NOMO-1 treated with DMSO at 0.1 percent for 48 hours (cell line): ENCODE measurements at regions not wholly inside any gene's neighbourhood (a gene's known extent, or its start where the extent isn't known, plus 50 kb on each side); places are given as distances from the start of the nearest gene placed in this dataset.
"Not testable (repeated sequence)": the region's sequence is repeated elsewhere in the genome, so short reads cannot be mapped to it uniquely, and the experiment has no call there.

Experiments used
- DNase-seq: peaks from one replicate; lab custom pipeline; 2025; ENCODE audit not compliant: unreplicated experiment; lab: John Stamatoyannopoulos, UW

GRCh38 chr2:40690036-40690435, 238.1 kb upstream of the SLC8A1 start:
- DNase-seq = no peak

- no peak for DNase-seq
Observed at GRCh38 chr2:40690525-40690924, 238.6 kb upstream of the SLC8A1 start.

DNA sequence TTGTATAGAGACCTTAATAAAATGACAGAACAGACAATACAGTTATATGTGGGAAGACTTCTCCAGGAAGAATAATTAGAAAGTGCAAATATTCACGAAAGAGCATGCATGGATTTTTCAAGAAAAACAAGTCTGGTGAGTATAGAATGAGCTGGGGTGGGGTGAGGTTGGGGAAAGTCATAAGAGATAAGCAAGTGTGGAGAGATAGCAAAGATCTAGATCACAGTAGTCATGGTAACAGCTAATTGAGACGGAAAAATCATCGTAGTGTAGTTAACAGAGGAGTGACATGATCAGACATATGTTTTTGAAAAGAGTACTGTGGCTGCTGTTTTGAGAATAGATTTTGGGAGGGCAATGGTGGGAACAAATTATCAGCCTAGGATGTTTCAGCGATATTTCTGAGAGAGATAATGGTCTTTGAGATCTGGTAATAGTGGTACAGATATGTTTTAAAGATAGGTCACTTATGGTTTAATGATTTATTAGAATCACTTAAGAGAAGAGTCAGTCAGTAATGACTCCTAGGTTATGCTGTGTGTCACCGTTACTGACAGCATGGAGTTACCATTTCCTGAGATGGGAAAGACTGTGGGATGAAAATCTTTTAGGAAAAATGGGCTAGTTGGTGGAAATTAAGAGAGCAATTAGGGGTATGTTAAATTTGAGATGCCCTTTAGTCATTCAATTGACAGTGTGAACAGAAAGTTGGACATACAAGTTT, 248.5 kb upstream of the SLC8A1 start:
- DNase-seq = no peak

DNA sequence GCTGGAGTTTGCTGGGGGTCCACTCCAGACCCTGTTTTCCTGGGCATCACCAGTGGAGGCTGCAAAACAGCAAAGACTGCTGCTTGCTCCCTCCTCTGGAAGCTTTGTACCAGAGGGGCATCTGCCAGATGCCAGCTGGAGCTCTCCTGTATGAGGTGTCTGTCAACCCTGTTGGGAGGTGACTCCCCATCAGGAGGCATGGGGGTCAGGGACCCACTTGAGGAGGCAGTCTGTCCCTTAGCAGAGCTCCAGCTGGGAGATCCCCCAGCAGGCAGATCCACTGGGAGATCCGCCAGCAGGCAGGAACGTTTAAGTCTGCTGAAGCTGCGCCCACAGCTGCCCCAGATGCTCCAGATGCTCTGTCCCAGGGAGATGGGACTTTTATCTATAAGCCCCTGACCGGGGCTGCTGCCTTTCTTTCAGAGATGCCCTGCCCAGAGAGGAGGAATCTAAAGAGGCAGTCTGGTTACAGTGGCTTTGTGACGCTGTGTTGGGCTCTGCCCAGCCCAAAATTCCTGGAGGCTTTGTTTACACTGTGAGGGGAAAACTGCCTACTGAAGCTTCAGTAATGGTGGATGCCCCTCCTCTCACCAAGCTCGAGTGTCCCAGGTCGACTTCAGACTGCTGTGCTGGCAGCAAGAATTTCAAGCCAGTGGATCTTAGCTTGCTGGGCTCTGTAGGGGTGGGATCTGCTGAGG, 260.5 kb upstream of the SLC8A1 start:
- not testable (repeated sequence) for DNase-seq

DNA sequence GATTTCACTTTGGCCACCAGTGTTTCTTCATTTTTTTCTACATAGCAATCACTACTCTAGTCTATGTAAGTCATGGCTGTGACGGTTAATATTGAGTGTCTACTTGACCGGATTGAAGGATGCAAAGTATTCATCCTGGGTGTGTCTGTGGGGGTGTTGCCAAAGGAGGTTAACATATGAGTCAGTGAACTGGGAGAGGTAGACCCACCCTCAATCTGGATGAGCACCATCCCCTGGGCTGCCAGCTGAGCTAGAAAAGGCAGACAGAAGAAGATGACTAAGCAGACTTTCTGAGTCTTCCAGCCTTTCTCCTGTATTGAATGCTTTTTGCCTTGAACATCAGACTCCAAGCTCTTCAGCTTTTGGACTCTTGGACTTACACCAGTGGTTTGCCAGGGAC, 265.0 kb upstream of the SLC8A1 start:
- DNase-seq = no peak

DNA sequence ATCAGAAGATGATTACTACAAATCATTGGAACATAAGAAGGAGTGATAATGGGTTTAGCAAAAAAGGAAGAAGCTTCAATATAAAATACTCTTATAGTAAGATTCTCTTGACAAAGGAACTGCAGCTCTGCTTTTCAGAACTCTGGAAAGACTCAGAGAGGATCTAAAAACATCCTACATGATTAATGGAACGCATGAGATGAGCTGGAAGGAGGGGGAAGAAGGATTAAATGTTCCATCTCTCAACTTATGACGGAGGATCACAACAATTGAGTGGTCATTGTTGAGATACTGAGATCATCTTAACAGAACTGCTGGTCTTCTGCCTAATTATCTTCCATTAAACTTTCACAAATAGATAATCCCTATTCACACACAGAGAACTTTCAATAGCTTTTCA, 267.5 kb upstream of the SLC8A1 start:
- DNase-seq = no peak

DNA sequence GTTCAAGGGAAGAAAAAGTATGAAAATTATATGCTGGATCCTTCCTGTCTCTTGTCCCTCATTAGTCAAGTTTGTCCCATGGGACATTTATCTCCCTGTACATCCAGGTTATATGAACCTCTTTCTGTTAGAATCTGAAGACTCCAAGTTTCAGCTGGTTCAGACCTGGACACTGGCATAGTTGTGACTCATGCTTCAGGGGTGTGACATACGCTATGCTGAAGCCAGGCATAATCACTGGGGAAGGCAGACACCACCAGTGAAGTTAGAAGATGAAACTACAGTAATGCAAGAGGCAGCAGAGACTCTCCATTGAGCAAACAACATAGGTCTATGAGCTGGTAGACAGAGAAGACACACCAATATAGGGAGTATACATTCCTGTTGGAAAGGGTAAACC, 269.7 kb upstream of the SLC8A1 start:
- no peak for DNase-seq

DNA sequence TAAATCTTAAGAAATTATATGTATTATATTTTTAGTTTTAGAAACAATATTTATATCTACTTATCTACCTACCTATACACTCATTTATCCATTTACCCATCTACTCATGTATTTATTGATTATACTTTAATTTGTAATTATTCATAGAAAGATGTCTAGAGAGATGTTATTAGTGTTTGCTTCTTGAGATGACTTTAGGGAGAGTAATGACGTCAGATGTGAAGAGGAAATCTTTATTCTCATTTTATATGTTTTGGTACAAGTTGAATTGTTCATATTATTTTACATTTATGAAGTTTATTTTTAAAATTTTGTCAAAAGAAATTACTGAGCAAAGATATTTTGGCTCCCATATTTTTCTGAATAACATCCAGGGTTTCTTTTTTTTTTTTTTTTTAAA, 271.3 kb upstream of the SLC8A1 start:
- no peak for DNase-seq

DNA sequence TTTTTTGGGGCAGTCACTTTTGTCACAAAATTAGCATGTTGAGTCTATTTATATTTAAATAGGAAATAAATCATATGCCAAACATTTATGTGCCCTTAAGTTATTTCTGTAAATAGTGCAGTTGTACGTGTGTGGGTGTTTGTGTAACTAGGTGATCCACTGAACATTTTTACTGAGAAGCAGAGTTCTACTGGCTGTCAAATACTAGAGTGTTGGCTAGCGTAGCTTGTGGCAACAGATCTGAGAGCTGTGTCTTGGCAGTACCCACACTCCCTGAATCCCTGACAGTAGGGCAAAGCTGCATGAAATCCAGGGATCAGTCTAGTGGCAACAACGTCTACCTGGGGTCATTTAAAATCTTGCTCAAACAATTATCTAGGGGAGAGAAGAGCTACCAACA, 273.1 kb upstream of the SLC8A1 start:
- DNase-seq = no peak

- DNase-seq = no peak
Observed at GRCh38 chr2:40725950-40726349, 274.1 kb upstream of the SLC8A1 start.

GRCh38 chr2:40734797-40735196, 282.9 kb upstream of the SLC8A1 start:
- no peak for DNase-seq

DNA sequence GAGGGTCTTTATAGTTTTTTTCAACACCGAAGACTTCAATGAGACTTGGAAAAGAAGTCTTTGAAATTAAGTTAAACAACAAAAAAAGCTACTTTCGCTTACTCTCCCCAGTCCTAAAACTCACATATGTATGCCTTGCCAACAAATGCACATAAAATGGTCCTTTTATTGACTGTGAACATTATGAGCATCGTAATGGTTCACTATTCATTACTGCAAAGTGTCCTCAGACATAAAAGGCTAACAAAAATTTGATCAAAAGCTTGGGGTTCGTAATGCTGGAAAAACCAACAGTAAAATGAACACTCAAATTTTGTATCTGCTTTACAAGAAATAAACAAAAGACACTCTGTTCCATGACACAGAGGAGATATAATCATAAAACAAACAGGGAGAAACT, 285.3 kb upstream of the SLC8A1 start:
- DNase-seq = no peak

DNA sequence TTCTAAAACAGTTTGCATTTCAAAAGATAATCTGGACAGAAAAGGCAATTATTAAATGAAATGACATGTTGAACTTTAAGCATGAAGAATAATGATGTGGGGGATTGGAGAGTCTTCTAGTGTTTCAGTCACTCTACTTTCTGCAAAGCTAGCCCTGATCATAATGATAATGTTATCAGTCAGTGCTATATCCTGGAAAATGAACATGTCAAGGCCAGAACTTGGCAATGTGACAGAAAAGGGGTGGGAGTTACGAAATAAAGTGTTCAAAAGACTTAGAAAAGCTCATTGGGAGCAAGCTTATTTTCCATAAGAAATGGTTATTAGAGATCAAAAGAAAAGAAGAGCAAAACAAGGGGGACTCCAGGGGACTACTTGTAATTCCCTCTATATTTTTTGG, 288.5 kb upstream of the SLC8A1 start:
- no peak for DNase-seq

DNA sequence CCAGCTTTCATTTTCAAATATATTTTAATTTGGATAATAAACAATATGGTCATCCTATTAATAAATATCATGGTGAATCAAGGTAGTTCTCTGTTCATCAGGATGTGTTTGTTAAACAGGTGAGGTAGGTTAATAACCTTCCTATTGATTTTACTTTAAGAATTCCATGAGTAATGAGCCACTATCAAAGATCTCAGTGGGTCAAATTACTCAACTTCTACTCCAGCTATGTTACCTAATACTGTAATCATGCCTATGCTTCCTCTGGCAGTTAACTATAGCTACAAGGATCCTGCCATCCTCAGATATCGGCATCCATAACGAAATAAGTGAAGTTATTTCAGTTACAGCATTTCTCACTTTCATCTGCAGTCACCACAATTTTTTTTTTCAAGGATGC, 289.6 kb upstream of the SLC8A1 start:
- DNase-seq = no peak

DNA sequence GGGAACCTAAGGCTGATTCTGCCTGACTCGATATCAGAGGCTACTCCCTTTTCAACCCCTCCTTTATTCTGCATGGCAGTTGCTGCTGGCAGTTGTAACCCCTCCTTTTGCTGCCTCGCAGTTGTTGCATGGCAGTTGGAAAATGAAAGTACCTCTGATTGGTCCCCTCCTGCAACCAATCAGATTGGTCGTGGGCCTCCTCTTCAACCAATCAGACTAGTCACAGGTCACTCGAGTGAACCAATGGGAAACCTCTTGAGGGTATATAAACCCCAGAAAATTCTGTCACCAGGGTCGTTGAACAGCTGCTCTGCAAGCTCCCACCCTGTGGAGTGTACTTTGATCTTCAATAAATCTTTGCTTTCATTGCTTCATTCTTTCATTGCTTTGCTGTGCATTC, 294.3 kb upstream of the SLC8A1 start:
- DNase-seq = no peak

- peak; percentile 50 for DNase-seq
Observed at GRCh38 chr2:40751981-40752380, 300.1 kb upstream of the SLC8A1 start.

DNA sequence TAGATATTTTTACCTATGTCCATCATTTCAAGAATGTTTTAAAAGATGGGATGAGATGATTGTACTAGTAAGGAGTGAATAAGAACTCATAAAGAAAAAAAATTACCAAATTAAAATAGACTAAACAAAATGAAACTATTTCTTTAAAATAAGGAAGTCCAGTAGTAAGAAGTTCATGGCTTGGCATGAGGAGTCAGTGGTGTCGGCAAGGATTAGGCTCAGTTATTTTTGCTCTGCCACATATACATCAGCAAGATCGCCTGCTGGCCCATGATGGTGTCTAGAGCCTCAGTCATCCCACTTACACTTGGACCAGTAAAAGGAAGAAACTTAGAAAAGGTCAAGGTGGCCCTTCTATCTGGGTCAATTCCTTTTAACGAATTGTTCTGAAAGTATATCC, 300.9 kb upstream of the SLC8A1 start:
- peak; percentile 65 for DNase-seq

DNA sequence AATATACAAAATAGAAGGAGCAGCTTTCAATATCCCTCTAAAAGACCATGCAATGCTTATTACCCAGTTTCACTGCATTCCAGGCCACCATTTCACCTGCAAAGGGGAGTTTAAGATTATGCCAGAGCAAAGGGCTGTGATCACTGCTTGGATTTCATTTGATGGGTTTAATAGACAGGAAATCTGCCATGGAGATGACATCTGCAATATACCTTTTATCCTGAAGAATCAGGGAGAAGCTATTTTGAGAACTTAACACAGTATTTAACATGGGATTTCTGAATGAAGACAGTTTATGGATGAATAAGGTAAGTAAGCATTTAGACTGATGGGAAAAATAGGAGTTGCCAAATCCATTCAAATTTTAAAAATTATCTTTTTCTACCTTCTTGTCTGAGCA, 303.0 kb upstream of the SLC8A1 start:
- no peak for DNase-seq

GRCh38 chr2:40758401-40759155, 306.7 kb upstream of the SLC8A1 start:
- peak; percentile 74 for DNase-seq

DNA sequence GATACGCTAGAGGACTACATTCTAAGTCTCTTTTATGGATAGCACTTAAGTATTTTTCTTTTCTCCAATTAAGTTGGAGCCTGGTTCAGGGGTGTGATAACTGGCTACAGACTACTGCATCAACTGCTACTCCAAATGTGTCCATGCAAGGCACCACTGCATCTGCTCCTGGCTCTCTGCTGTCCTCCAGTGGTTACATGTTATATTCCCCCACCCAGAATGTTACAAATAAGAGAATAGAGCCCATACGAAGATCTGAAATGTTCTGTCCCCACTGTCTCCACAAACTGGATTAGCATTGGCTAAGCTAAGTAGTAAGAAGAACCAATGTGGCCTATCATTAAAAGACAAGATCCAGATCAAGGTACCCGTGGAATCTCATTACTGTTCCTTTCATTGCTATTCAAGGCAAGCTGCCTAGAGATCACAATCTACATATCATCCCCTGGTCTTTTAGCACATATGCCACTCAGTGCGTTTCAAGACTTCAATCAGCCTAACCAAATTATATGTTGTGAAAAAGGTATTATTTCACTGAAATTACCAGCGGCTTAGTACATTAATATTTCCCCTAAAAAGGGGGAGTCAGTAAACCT, 308.3 kb upstream of the SLC8A1 start:
- DNase-seq = peak; percentile 83

GRCh38 chr2:40773291-40773690, 321.4 kb upstream of the SLC8A1 start:
- DNase-seq = no peak

DNA sequence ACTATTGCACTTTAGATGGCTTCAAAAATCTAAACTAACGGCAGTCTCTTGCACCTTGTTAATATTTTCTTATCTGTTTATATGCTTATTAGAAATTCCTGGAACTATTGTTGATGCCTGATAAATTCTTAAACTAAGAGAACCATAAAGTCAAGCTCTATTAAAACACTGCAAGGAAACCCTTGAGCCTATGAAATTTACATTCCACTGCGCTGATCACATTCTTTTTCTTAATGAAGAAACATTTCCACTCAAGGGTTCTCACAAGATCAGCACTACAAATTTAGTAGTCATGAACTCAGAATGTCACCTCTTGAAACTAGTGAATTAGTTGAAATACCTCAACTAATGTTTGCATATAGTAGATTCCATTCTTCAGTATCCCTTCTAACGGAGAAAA, 331.8 kb upstream of the SLC8A1 start:
- DNase-seq = no peak
